ENCODE measurements at regions not wholly inside any gene's neighbourhood (a gene's known extent, or its start where the extent isn't known, plus 50 kb on each side); places are given as distances from the start of the nearest gene placed in this dataset.

GRCh38 chr10:112006407-112006806 is 177.2 kb downstream of the GPAM start:
- H4K20me1 ChIP-seq (ENCODE audit: insufficient read depth, low read length, poor library complexity, severe bottlenecking): no peaks in the 10 kb centered on the region
- H3K79me2 ChIP-seq (ENCODE audit: insufficient read depth, low read length): no peaks in the 10 kb centered on the region
- no peaks in the 10 kb centered on the region for H3K4me1 ChIP-seq (ENCODE audit: insufficient read depth, low read length, poor library complexity, severe bottlenecking)
- H3K36me3 ChIP-seq (ENCODE audit: insufficient read depth, low read length): no peaks in the 10 kb centered on the region
- no peaks in the 10 kb centered on the region for H3K9me2 ChIP-seq (replicated peaks; ENCODE audit: low read depth, low read length)
- H3K27me3 ChIP-seq (ENCODE audit: insufficient read depth, low read length, poor library complexity, severe bottlenecking): no peaks in the 10 kb centered on the region
- no peak overlapping the region for H3K9ac ChIP-seq (ENCODE audit: low read depth, low read length, poor library complexity, severe bottlenecking)
- no peaks in the 10 kb centered on the region for H3K9me3 ChIP-seq (ENCODE audit: insufficient read depth, low read depth, low read length)
- TF ChIP-seq, protein P1, sequence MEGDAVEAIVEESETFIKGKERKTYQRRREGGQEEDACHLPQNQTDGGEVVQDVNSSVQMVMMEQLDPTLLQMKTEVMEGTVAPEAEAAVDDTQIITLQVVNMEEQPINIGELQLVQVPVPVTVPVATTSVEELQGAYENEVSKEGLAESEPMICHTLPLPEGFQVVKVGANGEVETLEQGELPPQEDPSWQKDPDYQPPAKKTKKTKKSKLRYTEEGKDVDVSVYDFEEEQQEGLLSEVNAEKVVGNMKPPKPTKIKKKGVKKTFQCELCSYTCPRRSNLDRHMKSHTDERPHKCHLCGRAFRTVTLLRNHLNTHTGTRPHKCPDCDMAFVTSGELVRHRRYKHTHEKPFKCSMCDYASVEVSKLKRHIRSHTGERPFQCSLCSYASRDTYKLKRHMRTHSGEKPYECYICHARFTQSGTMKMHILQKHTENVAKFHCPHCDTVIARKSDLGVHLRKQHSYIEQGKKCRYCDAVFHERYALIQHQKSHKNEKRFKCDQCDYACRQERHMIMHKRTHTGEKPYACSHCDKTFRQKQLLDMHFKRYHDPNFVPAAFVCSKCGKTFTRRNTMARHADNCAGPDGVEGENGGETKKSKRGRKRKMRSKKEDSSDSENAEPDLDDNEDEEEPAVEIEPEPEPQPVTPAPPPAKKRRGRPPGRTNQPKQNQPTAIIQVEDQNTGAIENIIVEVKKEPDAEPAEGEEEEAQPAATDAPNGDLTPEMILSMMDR (conservative IDR thresholded peaks at IDR 0.05; ENCODE audit: low read length): no peak
- no peak overlapping the region for H3K4me3 ChIP-seq (ENCODE audit: low read length, poor library complexity, severe bottlenecking)
- no peak overlapping the region for H2AFZ ChIP-seq (ENCODE audit: low read length)
- no peaks in the 10 kb centered on the region for H3F3A ChIP-seq (ENCODE audit: low read depth)
- H3K4me2 ChIP-seq (ENCODE audit: low read depth, low read length, poor library complexity, severe bottlenecking): no peak overlapping the region

DNA sequence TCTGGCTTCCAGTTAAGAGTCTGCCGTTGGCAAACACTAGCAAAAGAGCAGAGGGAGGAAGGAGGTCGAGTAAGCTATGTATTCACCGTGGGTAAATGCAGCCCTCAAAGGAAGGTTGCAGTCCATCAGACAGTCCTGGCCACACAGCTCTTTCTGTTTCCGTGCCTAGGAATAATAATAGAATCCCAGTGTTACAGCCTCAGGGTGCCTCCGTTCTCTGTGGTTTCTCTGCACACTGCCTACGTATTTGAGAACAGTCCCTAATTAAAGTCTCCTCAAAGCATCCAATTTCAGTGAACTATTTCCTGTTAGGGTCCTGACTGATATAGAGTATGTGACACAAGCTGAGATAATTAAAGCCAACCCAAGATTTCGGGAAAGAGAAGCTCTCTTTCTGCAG is 176.7 kb downstream of the GPAM start:
- no peak for TF ChIP-seq EZH2phosphoT487 (IDR thresholded peaks at IDR 0.05; ENCODE audit: borderline replicate concordance)
- TF ChIP-seq, protein P1 (conservative IDR thresholded peaks at IDR 0.05; ENCODE audit: low read length): no peak
- no peak overlapping the region for H3K9ac ChIP-seq (ENCODE audit: low read depth, low read length, poor library complexity, severe bottlenecking)
- H3K4me1 ChIP-seq (ENCODE audit: insufficient read depth, low read length, poor library complexity, severe bottlenecking): no peaks in the 10 kb centered on the region
- no peak overlapping the region for H3K4me2 ChIP-seq (ENCODE audit: low read depth, low read length, poor library complexity, severe bottlenecking)
- no peaks in the 10 kb centered on the region for H3K27me3 ChIP-seq (ENCODE audit: insufficient read depth, low read length, poor library complexity, severe bottlenecking)
- no peaks in the 10 kb centered on the region for H4K20me1 ChIP-seq (ENCODE audit: insufficient read depth, low read length, poor library complexity, severe bottlenecking)
- no peaks in the 10 kb centered on the region for H3K9me2 ChIP-seq (replicated peaks; ENCODE audit: low read depth, low read length)
- no peaks in the 10 kb centered on the region for H3K36me3 ChIP-seq (ENCODE audit: insufficient read depth, low read length)
- no peaks in the 10 kb centered on the region for H3K79me2 ChIP-seq (ENCODE audit: insufficient read depth, low read length)
- no peak overlapping the region for H2AFZ ChIP-seq (ENCODE audit: low read length)
- H3K9me3 ChIP-seq (ENCODE audit: insufficient read depth, low read depth, low read length): no peaks in the 10 kb centered on the region
- no peak overlapping the region for H3K4me3 ChIP-seq (ENCODE audit: low read length, poor library complexity, severe bottlenecking)
- no peaks in the 10 kb centered on the region for H3F3A ChIP-seq (ENCODE audit: low read depth)

- H3K36me3 ChIP-seq (ENCODE audit: insufficient read depth, low read length): no peaks in the 10 kb centered on the region
- no peaks in the 10 kb centered on the region for H3K4me1 ChIP-seq (ENCODE audit: insufficient read depth, low read length, poor library complexity, severe bottlenecking)
- H3K4me3 ChIP-seq (ENCODE audit: low read length, poor library complexity, severe bottlenecking): no peak overlapping the region
- no peak overlapping the region for H3K9ac ChIP-seq (ENCODE audit: low read depth, low read length, poor library complexity, severe bottlenecking)
- H3K9me3 ChIP-seq (ENCODE audit: insufficient read depth, low read depth, low read length): no peaks in the 10 kb centered on the region
- no peak overlapping the region for H2AFZ ChIP-seq (ENCODE audit: low read length)
- no peak overlapping the region for H3K4me2 ChIP-seq (ENCODE audit: low read depth, low read length, poor library complexity, severe bottlenecking)
- no peaks in the 10 kb centered on the region for H3K27me3 ChIP-seq (ENCODE audit: insufficient read depth, low read length, poor library complexity, severe bottlenecking)
- H3K79me2 ChIP-seq (ENCODE audit: insufficient read depth, low read length): no peaks in the 10 kb centered on the region
- H3K9me2 ChIP-seq (replicated peaks; ENCODE audit: low read depth, low read length): no peaks in the 10 kb centered on the region
- no peaks in the 10 kb centered on the region for H4K20me1 ChIP-seq (ENCODE audit: insufficient read depth, low read length, poor library complexity, severe bottlenecking)
- TF ChIP-seq, protein P1 (conservative IDR thresholded peaks at IDR 0.05; ENCODE audit: low read length): no peak
- TF ChIP-seq EZH2phosphoT487 (IDR thresholded peaks at IDR 0.05; ENCODE audit: borderline replicate concordance): no peak
- H3F3A ChIP-seq (ENCODE audit: low read depth): no peaks in the 10 kb centered on the region
Measured at GRCh38 chr10:112022196-112022595, 161.4 kb downstream of the GPAM start.

All from Loucy (cell line).